Smooth muscle cell (in vitro differentiated cells): ENCODE measurements at regions not wholly inside any gene's neighbourhood (a gene's known extent, or its start where the extent isn't known, plus 50 kb on each side); places are given as distances from the start of the nearest gene placed in this dataset.

Source experiments
- DNase-seq: peaks from one replicate; lab custom pipeline; 2025; ENCODE audit not compliant: unreplicated experiment; lab: John Stamatoyannopoulos, UW
- H2AFZ ChIP-seq: fragments of 200-600 bp; sonication (generic); 2 replicates; pipeline ENCODE4 v1.6.0; 2016; ENCODE audit warnings: antibody characterized with exemption, low read depth, mild to moderate bottlenecking
- H3F3A ChIP-seq: fragments of 200-600 bp; sonication (generic); 2 replicates; pipeline ENCODE4 v1.6.0; 2017; ENCODE audit warnings: antibody characterized with exemption, low read depth
- H3K27ac ChIP-seq: fragments of 200-600 bp; sonication (generic); 2 replicates; pipeline ENCODE4 v1.5.1; 2016; ENCODE audit warnings: low read depth, mild to moderate bottlenecking
- H3K27me3 ChIP-seq: fragments of 200-600 bp; sonication (generic); 2 replicates; pipeline ENCODE4 v1.6.1; 2016; ENCODE audit warnings: low read depth, mild to moderate bottlenecking
- H3K36me3 ChIP-seq: fragments of 200-600 bp; sonication (generic); 2 replicates; pipeline ENCODE4 v1.5.1; 2016; ENCODE audit warnings: low read depth
- H3K4me1 ChIP-seq: fragments of 200-600 bp; sonication (generic); 2 replicates; pipeline ENCODE4 v1.5.1; 2016; ENCODE audit warnings: low read depth
- H3K4me2 ChIP-seq: fragments of 200-600 bp; sonication (generic); 2 replicates; pipeline ENCODE4 v1.6.0; 2016; ENCODE audit warnings: mild to moderate bottlenecking
- H3K4me3 ChIP-seq: fragments of 200-600 bp; sonication (generic); 2 replicates; pipeline ENCODE4 v1.5.1; 2016; ENCODE audit warnings: mild to moderate bottlenecking
- H3K79me2 ChIP-seq: fragments of 200-600 bp; sonication (generic); 2 replicates; pipeline ENCODE4 v1.6.0; 2016; ENCODE audit warnings: low read depth, mild to moderate bottlenecking
- H3K9ac ChIP-seq: fragments of 200-600 bp; sonication (generic); 2 replicates; pipeline ENCODE4 v1.6.0; 2016; ENCODE audit warnings: low read depth
- H3K9me3 ChIP-seq: fragments of 200-600 bp; sonication (generic); replicated peaks from 2 replicates; pipeline ENCODE4 v1.5.1; 2016; ENCODE audit warnings: low read depth
- H4K20me1 ChIP-seq: fragments of 200-600 bp; sonication (generic); 2 replicates; pipeline ENCODE4 v1.6.0; 2016; ENCODE audit warnings: low read depth
- WGBS: methylation state at CpG from one replicate; pipeline ENCODE4 v1.1.7; 2016; ENCODE audit warnings: low lambda C conversion rate; 5-methylcytosine and 5-hydroxymethylcytosine counted together
- TF ChIP-seq, protein P1 (sequence below): fragments of 200-600 bp; sonication (generic); IDR thresholded peaks from 2 replicates; pipeline ENCODE4 v1.5.1; 2017; ENCODE audit warnings: borderline replicate concordance, mild to moderate bottlenecking, antibody characterized with exemption; ENCODE audit not compliant: insufficient read depth, poor library complexity, severe bottlenecking

DNA sequence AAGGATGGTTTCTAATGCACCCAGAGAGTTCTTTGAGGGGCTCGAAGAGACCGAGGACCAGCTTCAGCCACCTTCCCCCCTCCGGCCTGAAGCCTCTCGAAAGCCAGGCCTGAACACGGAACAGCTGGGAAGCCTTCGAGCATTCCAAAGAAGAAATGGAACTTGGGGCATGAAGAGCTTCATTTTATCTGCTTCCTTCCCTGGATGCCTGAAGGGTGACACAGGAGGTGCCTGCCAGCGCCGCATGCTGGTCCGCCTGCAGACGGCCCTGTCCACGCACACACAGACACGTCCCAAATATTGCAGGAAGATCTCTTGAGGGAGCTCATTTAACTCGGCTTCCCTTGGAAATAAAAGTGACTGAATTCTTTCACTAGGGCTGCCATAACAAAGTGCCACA, 73.7 kb downstream of the TOMM20 start:
- no peaks in the 10 kb centered on the region for H3K79me2 ChIP-seq
- no peak overlapping the region for H2AFZ ChIP-seq
- H3K27ac ChIP-seq, result no peak overlapping the region
- TF ChIP-seq, protein P1, sequence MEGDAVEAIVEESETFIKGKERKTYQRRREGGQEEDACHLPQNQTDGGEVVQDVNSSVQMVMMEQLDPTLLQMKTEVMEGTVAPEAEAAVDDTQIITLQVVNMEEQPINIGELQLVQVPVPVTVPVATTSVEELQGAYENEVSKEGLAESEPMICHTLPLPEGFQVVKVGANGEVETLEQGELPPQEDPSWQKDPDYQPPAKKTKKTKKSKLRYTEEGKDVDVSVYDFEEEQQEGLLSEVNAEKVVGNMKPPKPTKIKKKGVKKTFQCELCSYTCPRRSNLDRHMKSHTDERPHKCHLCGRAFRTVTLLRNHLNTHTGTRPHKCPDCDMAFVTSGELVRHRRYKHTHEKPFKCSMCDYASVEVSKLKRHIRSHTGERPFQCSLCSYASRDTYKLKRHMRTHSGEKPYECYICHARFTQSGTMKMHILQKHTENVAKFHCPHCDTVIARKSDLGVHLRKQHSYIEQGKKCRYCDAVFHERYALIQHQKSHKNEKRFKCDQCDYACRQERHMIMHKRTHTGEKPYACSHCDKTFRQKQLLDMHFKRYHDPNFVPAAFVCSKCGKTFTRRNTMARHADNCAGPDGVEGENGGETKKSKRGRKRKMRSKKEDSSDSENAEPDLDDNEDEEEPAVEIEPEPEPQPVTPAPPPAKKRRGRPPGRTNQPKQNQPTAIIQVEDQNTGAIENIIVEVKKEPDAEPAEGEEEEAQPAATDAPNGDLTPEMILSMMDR, result no peak
- no peaks in the 10 kb centered on the region for H3K4me1 ChIP-seq
- H3K4me3 ChIP-seq, result no peak overlapping the region
- H3K27me3 ChIP-seq, result no peaks in the 10 kb centered on the region
- no peaks in the 10 kb centered on the region for H4K20me1 ChIP-seq
- no peaks in the 10 kb centered on the region for H3K36me3 ChIP-seq
- 44% methylated on average over 13 of the region's 13 CpGs for WGBS
- H3F3A ChIP-seq, result peaks cover 3% of the 10 kb centered on the region
- H3K9ac ChIP-seq, result no peak overlapping the region
- no peak for DNase-seq
- H3K4me2 ChIP-seq, result no peak overlapping the region
- H3K9me3 ChIP-seq, result no peaks in the 10 kb centered on the region

DNA sequence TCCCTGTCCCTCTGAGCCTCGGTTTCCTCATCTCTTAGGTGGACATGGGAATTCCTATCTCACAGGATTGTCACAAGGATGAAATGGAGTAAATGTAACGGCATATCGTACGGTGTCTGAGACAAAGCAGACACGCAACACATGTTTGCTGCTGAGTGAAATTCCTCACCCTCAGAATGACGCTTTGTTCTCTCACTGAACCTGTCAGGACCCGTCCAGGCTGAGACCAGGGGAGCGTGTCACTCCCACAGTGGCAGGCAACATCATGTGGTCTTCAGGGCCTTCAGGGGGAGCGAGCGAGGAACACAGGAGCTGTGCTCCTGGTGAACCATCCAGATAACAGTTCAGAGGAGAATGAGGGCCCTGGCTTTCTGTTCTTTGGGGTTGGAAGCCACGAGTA, 74.2 kb downstream of the TOMM20 start:
- Histone ChIP-seq H3F3A (peaks cover 3% of the 10 kb centered on the region), H2AFZ (no peak overlapping the region), H3K4me1 (no peaks in the 10 kb centered on the region), H3K4me2 (no peak overlapping the region), H3K9me3 (no peaks in the 10 kb centered on the region), H3K27ac (no peak overlapping the region), H3K9ac (no peak overlapping the region), H3K79me2 (no peaks in the 10 kb centered on the region), H4K20me1 (no peaks in the 10 kb centered on the region), H3K27me3 (no peaks in the 10 kb centered on the region), H3K4me3 (no peak overlapping the region), H3K36me3 (no peaks in the 10 kb centered on the region)
- WGBS, result 94% methylated on average over 11 of the region's 11 CpGs
- TF ChIP-seq, protein P1, result no peak
- no peak for DNase-seq

DNA sequence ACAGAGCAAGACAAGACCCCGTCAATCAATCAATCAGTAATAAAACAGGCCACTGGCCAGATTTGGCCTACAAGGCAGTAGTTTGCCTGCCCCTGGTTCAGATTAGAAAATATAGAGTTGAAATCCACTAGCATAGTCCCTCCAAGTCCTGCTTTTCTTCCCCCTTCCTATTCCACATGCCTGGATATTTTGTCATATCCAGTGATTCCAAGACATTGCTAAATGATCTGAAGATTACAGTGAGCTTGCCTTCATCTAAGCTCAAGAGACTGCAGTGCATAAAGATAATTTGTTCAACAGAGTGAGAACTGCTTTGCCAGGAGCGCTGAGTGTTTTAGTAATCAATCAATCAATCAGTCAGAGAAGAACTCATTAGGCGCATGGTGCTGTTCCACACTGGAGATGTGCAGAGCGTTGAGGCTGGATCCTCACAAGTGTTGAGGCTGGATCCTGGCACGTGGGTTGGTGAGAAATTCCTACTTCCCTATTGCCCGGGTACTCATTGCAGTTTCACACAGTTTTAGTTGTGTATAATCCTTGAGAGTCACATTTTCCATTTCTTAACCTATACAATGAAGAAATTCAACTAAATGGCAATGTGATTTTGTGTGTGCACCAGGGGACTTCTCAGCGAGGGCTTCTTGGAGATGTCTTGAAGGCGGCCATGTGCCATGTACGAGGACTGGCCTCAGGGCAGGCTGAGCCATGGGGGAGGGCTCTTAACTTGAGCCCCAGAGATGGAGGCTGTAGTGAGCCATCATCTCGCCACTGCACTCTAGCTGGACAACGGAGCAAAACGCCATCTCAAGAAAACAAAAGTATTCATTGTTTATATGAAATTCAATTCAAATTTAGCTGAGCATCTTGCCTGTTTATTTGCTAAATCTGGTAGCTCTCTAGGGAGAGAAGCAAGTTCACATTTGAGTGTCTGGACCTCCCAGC, 76.3 kb downstream of the TOMM20 start:
- no peaks in the 10 kb centered on the region for H3K27me3 ChIP-seq
- H4K20me1 ChIP-seq, result no peaks in the 10 kb centered on the region
- H3K9ac ChIP-seq, result no peak overlapping the region
- H3K4me1 ChIP-seq, result peaks cover 5% of the 10 kb centered on the region
- H3K79me2 ChIP-seq, result no peaks in the 10 kb centered on the region
- H3K4me3 ChIP-seq, result no peak overlapping the region
- H3K4me2 ChIP-seq, result no peak overlapping the region
- no peaks in the 10 kb centered on the region for H3K9me3 ChIP-seq
- no peak overlapping the region for H2AFZ ChIP-seq
- DNase-seq, result no peak
- 82% methylated on average over 12 of the region's 12 CpGs for WGBS
- TF ChIP-seq, protein P1, result no peak
- H3K27ac ChIP-seq, result no peak overlapping the region
- H3F3A ChIP-seq, result peaks cover 3% of the 10 kb centered on the region
- H3K36me3 ChIP-seq, result no peaks in the 10 kb centered on the region

DNA sequence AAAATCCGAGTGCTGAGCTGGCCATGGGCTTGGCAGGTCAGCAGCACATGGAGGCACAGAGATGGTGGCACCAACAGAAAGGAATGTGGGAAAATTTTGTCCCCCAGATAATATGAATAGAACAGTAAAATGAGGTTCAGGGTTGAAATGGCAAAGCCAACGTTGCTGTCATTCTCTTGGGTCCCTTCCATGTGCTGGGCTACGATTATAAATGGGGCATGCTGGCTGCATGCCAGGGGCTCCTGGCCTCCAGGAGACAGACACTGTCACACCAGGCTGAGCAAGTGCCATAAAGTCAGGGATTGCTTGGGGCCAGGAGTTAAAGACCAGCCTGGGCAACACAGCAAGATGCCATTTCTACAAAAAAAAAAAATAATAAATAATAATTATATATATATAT, 77.1 kb downstream of the TOMM20 start:
- Histone ChIP-seq H3K27ac (peak overlapping the region; percentile 66), H3K79me2 (no peaks in the 10 kb centered on the region), H3K4me1 (peaks cover 5% of the 10 kb centered on the region), H4K20me1 (no peaks in the 10 kb centered on the region), H3K9ac (peak overlapping the region; percentile 18), H3K27me3 (no peaks in the 10 kb centered on the region), H2AFZ (no peak overlapping the region), H3K4me3 (no peak overlapping the region), H3K4me2 (peak overlapping the region; percentile 7), H3F3A (peaks cover 3% of the 10 kb centered on the region), H3K36me3 (no peaks in the 10 kb centered on the region), H3K9me3 (no peaks in the 10 kb centered on the region)
- TF ChIP-seq, protein P1, result no peak
- WGBS, result 84% methylated on average over 3 of the region's 3 CpGs
- DNase-seq, result no peak
